COLO829 (cell line): ENCODE measurements at regions not wholly inside any gene's neighbourhood (a gene's known extent, or its start where the extent isn't known, plus 50 kb on each side); places are given as distances from the start of the nearest gene placed in this dataset.

Experiments used
- DNase-seq: peaks from one replicate; pipeline ENCODE4 v3.0.0; 2012; ENCODE audit warnings: low spot score

GRCh38 chr2:37866171-37866934, 58.7 kb upstream of the RMDN2 start:
- DNase-seq = no peak

- DNase-seq = no peak
Measured at GRCh38 chr2:37867166-37867565, 57.9 kb upstream of the RMDN2 start.

- DNase-seq = no peak
Measured at GRCh38 chr2:37868866-37869265, 56.2 kb upstream of the RMDN2 start.

- DNase-seq = no peak
Measured at GRCh38 chr2:37869304-37869703, 55.8 kb upstream of the RMDN2 start.

- no peak for DNase-seq
Measured at GRCh38 chr2:37869771-37870170, 55.3 kb upstream of the RMDN2 start.

GRCh38 chr2:37870829-37871228, 54.3 kb upstream of the RMDN2 start:
- DNase-seq = no peak

GRCh38 chr2:37871456-37872191, 53.5 kb upstream of the RMDN2 start:
- DNase-seq = peak; percentile 41

- no peak for DNase-seq
Measured at GRCh38 chr2:37872192-37872750, 52.8 kb upstream of the RMDN2 start.

GRCh38 chr2:37873229-37873628, 51.9 kb upstream of the RMDN2 start:
- no peak for DNase-seq

- no peak for DNase-seq
Measured at GRCh38 chr2:37873749-37874330, 51.2 kb upstream of the RMDN2 start.

GRCh38 chr2:37874470-37874869, 50.6 kb upstream of the RMDN2 start:
- no peak for DNase-seq
